IPS-NIHi7 (cell line): ENCODE measurements at regions not wholly inside any gene's neighbourhood (a gene's known extent, or its start where the extent isn't known, plus 50 kb on each side); places are given as distances from the start of the nearest gene placed in this dataset.
"Not testable (repeated sequence)": the region's sequence is repeated elsewhere in the genome, so short reads cannot be mapped to it uniquely, and the experiment has no call there.

Experiments used
- DNase-seq: peaks from one replicate; pipeline ENCODE4 v3.0.0; 2012; ENCODE audit warnings: mixed read lengths; ENCODE audit errors: extremely low spot score

DNA sequence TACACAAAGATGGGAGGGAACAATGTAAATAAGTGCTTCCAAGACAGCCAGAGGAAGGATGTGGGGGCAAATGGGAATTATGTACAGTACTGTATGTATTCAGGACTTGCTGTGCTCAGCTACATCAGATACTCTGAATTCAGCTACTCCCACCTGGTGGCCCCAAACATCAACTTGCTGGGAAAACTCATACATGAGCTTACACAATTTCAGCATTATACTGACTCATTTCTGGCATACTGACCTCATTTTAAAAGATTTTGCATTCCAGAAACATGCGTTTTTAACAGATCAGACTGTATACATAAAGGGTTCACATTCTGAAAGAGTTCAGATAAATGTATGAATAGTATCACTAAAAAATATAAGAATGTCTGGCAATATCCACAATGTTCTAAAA, 59.7 kb downstream of the GPX5 start:
- no peak for DNase-seq

DNA sequence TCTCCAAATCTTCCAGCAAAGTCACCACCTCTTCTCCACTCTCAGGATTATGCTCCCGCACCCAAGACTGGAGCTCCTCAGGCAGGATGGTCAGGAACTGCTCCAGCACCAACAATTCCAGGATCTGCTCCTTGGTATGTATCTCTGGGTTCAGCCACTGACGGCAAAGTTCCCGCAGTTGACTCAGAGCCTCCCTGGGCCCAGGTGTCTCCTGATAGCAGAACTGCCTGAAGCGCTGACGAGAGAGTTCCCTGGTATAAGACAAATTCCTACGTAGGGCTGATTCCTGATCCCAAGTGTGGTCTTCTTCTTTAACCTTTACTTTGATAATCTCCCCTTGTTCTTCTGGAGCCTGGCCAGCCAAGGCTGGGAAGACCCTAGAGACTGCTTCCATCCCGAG, 60.6 kb downstream of the GPX5 start:
- peak; percentile 16 for DNase-seq

DNA sequence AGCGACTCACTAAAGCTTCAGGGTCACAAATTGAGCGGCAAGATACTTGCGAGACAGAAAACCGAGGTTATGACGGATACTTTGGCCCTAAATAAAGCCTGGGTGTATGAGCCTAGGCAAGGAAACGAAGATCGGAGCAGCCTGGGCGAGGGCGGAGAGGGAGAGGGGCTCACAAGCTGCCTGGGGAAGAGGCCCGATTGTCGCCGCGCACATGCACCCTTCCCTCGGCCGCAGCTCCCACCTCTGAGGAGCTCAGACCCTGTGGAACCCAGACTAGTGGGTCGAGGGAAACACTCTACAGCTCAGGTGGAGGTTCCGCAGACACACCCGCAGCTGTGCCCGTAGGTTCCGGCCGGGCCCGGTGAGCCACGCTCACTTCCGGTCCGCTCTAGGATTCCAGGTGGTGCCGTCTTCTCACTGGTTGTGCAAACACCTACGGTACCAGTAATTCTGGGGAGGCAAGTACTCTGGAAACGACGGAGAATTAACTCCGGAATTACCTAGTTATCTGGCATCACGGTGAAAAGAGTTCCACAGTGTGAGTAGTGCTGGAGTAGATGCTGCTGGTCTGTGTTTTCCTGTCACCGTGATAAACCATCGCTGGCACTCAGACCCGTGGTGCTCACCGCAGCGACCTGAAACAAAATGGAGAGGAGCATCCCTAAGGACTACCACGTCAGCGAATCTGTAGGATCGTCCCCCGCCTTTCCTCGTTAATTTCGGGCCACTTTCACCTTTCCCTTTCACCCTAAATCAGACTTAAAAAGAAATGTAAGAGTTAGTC, 61.5 kb downstream of the GPX5 start:
- peak; percentile 81 for DNase-seq

DNA sequence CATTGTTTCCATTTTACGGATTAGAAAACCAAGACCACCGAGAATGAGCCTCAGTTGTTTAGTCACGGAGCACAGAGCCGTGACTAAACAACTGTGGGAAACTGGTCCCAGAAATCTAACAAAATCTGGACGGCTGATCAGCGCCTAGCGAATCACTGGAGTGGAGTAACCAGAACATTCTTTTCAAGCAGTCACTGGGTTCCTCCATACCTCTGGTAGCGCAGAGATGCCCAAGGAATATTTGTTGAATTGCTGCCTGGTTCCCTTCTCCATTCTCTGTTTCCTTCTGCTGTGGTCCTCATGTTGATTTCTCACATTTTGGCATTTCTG, 62.0 kb downstream of the GPX5 start:
- no peak for DNase-seq

DNA sequence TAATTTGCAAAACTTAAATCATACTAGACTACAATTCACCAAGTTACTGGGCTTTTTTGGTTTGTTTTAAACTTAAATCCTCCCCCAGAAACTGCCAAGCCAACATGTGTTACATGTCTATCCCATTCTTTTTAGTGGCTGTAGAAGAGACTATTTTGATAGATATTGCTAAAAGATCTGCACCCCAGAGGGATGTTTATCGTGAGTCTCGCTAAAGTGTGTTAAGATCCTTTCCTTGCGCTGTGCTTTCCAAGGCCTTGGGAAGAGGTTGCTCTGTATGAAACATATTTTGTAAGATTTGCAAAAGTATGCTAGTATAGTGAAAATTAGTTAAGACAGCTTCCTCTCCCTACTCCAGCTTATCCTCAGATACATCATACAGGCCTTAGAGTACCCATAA, 63.0 kb downstream of the GPX5 start:
- no peak for DNase-seq

DNA sequence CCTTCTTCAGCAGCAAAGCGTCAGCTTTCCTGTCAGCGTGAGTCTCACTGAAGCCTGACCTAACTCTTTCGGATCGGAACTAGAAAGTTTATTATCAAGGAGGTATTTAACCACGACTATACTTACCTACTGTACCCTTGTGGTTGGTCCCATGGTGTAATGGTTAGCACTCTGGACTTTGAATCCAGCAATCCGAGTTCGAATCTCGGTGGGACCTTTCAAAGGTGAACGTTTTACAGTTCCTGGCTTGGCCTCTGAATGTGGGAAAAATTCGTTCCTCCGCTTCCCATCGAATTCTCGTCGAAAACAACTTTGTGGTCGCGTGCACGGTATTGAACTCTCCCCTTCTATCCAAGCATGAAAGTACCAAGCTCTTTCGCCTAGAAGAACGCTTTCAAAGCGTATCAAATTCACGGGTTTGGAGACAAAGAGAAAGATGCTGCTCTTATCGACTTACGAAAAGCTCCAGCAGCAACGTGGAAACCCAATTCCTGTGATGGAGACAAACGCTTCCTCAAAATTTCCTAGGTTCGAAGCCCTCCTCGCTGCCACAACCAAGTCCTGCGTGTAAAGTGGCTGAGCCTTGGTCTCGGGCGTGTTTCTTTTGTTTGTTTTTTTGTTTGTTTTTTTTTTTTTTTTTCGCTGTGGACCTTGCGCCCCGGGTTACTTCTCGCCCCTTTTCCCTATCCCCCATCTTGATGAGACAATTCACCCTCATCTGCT, 63.7 kb downstream of the GPX5 start:
- peak; percentile 56 for DNase-seq

DNA sequence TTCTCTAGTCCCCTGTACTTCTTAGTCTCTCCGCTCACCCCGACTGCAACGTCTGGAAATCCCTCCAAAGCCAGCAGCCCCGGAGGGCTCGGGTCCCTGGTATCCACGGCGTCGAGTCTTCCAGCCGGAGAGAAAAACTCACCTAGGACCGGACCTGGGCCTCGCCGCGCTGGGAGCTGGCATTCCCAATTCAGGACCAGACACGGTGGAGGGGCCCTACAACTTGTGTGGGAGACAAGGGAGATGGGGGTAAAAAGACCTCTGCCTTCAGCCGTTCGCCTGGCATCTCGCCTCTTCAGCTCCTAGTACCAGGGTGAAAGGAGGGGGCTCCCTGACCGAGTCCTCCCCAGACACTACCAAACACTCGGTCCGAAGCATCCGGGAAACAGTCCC, 64.3 kb downstream of the GPX5 start:
- peak; percentile 10 for DNase-seq

DNA sequence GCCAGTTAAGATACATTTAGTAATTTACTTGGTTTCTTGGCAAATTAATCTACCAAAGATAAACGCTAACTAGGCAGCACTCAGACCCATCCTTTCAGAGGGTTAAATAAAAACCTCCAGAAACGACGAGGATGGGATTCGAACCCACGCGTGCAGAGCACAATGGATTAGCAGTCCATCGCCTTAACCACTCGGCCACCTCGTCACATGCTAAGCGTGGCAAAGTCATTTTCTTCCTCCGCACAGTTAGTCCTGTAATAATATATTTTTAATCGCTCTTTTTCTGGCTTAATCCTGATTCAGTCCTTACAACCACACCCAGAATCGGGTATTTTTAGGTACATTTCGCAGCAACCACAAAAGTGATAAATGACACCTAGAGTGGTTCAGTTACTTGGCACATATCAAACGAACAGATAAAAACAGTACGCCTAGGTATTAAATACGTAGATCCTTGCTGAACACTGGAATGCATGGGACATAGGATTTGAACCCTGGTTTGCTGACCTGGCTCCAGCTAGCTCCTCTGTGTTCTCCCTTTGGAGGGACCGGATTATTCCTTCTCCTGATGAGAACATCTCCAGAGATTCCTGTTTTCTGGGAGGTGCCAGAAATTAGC, 71.6 kb downstream of the GPX5 start:
- DNase-seq, result no peak

DNA sequence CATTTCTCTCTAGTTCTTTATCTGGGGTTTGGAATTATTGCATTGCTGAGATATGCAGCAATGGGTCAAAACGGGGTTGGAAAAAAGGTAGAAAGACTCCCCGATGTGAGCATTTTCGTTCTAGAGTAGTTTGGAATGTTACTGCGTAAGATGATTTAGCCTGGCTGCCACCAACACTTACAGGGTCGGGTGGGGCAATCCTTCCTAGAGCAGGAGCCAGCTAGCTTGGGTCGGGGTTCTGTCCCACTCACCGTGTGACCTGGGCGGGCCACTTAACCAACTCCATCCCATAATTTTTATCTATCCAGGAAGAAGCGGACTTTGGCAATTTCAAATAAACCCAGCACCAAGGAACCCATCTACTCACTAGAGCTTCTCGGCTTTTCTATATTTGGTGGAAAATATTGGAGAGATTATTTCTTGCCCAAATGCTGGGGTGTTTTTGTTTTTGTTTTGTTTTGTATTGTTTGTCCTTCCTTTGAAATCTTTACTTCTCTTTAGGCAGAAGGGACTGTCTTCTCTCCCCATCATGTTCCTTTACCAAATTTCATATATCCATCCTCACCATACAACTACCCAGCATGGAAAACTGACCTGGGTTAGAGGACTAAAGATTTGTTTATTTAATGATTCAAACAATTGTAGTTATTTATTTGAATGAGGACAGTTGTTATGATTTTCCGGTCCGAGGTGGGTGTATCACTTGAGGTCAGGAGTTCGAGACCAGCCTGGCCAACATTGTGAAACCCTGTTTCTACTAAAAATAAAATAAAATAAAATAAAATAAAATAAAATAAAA, 72.4 kb downstream of the GPX5 start:
- DNase-seq, result no peak

DNA sequence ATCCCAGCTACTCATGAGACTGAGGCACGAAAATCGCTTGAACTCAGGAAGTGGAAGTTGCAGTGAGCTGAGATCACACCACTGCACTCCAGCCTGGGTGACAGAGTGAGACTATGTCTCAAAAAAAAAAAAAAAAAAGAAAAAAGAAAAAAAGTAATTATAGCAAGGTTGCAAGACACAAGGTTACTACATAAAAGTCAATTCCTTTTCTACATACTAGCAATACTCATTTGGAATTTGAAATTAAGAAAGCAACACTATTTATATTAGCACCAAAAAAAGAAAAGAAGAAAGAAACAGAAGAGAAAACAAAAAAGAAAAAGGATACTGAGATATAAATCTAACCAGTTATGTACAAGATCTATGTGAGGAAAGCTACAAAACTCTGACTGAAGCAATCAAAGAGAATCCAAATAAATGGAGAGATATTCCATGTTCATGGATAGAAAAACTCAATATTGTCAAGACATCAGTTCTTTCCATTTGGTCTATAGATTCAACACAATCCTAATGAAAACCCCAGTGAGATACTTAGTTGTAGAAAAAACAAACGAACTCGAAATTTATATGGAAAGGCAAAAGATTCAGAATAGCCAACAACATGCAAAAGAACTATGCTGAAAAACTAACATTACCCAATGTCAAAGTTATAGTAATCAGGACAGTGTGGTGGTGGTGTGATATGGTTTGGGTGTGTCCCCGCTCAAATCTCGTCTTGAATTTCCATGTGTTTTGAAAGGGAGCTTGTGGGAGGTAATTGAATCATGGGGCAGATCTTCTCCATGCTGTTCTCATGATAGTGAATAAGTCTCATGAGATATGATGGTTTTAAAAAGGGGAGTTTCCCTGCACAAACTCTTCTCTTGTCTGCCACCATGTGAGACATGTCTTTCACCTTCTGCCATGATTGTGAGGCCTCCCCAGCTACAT, 73.3 kb downstream of the GPX5 start:
- no peak for DNase-seq

DNA sequence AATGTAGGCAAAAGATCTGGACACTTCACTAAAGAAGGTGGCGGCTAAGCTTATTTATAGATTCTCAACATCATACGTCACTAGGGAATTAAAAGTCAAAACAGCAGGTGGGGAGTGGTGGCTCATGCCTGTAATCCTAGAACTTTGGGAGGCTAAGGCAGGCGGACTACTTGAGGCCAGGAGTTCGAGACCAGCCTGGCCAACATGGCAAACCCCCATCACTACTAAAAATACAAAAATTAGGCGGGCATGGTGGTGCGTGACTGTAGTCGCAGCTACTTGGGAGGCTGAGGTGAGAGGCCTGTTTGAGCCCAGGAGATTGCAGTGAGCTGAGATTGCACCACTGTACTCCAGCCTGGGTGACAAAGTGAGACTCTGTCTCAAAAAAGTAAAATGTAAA, 74.6 kb downstream of the GPX5 start:
- no peak for DNase-seq

DNA sequence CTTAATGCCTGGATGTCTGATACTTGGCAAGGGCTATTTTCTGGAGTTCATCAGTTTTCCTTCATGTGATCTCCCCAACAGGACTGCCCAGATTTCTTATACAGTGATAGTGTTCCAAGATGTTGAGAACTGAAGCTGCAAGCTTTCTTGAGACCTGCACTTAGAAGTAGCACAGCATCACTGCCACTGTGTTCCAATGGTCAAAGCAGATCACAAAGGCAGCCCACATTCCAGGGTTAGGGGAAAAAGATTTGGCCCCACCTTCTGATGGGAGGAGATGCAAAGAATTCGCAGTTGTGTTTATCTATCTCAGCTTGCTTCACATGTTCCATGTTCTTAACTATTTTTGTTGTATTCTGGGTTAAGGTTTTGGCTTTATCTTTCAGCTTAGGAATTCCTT, 78.2 kb downstream of the GPX5 start:
- no peak for DNase-seq

DNA sequence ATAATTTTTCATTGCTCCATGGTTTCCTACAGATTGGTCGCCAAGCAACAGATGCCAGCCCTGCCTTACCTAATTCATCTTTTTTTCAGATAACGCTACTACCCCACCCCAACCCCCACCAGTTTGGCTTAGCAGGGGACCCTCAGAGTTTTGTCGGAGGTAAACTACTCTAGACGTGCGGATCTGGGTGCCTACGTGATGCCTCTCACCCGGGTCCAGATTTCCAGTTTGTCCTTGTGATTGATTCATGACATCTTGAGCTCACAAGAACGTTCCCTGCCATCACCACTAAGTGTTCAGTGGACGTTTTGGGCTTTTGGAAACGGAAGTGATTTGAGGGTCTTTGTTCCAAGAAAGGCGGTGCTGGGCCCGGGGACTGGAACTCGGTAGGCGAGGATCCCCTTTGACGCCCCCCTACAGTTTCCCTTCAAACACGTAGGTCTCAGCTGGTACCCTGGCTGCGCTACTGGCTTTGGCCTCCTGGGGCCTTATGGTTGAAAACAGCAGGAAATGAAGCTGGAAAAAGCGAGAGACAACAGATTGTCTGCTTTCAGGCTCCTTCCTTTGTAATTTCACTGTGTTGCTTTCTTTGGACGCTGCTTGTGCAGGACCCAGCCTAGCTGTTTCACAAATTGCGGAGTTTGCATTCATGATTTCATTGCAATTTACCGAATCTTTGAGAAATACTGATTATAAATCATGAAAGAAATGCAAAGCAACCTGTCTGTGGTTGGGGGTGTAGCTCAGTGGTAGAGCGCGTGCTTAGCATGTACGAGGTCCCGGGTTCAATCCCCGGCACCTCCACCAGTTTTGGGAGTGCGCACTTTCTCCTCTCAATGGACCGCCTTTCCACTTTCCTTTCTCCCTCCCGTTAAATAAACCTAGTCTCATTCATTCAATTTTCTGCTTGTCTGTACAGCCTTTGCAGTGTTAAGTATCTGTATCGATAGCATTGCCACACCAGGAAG, 81.0 kb downstream of the GPX5 start:
- DNase-seq, result peak; percentile 77

DNA sequence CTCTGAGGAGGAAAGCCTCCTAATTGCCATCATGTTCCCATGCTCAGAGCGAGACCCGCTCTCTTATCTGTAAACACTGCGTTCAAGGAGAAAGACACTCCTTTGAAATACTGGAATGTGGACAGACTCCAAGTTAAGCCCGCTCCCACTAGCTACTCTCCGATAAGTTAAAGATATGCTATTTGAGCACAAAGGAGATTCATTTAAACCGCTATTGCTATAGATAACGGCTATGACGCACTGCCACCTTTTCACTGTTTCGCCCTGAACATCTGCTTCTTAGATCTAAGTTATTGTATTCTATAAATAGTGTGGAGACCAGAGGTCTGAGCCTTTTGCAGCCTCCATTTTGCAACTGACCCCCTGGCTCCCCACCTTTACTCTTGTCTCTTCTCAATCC, 82.3 kb downstream of the GPX5 start:
- DNase-seq, result no peak

DNA sequence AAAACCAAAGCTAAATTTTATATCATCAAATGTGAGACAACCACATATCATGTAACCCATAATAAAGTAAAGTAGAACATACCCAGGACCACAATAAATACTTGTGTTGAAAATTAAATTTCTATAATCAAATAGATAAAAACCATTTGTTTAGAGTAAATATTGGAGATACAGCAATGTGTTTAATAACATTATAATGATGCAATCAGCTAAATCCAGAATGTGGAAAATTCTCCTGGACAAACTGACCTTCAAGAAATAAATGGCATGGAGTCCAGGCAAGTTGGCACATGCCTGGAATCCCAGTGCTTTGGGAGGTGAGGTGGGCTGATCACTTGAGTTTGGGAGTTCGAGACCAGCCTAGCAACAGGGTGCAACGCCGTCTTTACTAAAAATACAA, 84.0 kb downstream of the GPX5 start:
- DNase-seq, result no peak

DNA sequence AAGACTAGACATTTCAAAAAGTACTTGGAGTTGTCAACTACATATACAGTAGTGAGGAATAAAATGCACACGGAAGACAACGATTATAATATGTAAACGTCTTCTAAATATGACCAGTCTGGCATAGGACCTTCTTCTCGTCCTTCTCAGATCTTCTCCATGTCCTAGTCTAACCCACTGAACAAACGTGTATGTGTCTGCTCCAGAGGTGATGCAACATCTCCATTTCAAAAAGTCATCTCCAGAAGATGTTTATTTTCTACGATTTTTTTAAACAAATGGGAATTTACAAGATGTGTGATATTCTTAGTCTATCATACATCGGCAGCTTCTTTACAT, 89.9 kb downstream of the GPX5 start:
- no peak for DNase-seq

DNA sequence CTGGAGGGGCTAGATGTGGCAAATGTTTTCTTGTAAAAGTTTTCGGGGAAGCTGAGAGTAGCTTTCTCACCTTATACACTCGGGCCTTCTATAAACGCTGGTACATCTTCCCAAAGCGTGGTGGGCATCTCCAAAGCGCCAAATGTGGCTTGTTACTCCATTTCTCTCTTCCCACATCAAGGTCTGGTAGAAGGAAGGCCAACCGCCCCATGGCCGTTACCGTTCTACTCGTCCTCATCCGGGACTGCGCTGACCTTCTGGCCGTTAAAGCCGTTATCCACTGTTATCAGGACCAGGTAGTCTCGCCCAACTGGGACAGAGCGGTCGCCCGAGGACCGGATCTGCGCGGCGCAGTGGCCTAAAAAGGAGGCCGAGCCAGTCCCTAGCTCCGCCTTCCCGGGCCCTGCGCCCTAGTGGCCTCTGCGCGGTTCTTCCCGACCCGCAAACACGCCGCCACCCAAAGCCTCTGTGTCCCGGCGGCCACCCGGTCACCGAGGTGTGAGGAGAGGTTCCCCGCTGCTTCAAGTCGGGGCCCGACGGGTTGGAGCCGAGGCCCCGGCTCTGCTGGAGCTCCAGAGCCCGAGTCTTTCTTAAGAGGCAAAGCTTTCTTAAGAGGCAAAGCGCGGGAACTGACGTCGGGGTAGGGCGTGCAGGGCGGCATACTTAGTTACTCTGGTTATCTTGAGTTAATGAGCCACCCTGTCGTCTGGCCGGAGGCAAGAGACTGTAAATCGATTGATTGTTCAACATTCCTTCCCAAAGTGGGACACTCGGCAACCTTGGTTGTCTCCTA, 90.5 kb downstream of the GPX5 start:
- DNase-seq, result peak; percentile 57

DNA sequence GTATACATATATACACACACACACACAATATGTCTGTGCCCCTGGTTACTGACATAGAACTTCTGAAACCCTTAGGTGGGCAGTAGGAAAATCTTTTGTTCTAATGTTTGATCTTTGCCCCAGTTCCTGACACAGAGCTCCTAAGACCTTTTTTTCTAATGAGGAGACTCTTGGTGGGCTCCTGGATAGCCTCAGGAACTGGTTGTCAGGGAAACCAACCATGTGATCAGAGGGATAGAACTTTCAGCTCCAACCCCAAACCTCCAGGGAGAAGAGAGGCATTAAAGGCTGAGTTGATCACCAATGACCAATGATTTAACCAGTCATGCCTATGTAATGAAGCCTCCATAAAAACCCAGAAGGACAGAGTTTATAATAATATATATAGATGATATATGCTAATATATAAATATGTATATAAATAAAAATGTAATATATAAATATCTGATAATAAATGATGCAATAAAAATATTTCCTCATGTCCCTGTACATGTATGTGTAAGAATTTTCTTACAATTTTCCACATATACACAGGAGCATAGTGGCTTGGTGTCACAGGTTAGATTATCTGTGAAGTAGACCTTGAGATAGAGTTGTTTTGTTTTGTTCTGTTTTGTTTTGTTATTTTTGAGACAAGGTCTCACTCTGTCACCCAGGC, 93.3 kb downstream of the GPX5 start:
- no peak for DNase-seq

DNA sequence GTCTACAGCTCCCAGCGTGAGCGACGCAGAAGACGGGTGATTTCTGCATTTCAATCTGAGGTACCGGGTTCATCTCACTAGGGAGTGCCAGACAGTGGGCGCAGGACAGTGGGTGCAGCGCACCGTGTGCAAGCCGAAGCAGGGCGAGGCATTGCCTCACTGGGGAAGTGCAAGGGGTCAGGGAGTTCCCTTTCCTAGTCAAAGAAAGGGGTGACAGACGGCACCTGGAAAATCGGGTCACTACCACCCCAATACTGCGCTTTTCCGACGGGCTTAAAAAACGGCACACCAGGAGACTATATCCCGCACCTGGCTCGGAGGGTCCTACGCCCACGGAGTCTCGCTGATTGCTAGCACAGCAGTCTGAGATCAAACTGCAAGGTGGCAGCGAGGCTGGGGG, 95.6 kb downstream of the GPX5 start:
- not testable (repeated sequence) for DNase-seq
